ENCODE measurements at regions not wholly inside any gene's neighbourhood (a gene's known extent, or its start where the extent isn't known, plus 50 kb on each side); places are given as distances from the start of the nearest gene placed in this dataset.

DNA sequence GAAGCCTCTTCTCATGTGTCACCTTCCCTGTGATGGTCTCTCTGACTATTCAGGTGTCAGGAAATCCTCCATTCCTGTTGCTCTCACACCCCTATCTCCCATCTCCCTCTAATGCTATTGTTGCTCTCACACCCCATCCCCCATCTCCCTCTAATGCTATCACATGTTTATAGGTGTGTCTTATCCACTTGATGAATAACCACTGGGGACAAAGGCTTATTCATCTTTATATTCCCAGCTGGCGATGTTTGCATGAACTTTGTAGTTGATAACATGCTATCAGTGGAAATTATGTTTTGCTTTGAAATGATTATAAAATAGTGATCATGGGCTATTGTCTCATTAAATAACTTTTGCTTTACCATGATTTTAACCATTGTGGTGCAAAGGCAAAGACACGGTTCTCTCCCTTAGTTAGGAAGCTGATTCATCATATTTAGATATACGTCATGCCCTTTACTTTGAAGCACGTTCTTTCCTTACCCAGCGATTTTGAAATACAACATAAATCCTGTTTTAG is 220.5 kb downstream of the PMAIP1 start:
- CTCF ChIA-PET (ENCODE audit: partially characterized antibody): interaction anchor here (0.6 to 1.2 kb wide), 4 partner anchors 16 to 690 kb away, joined by 3 read pairs; no protein-coding TSS in a partner anchor
- Histone ChIP-seq H3K4me1 (replicated peaks in 1 of 4; ENCODE audit: control insufficient read depth in 3 of 4, insufficient read depth in 4 of 4, low read length in 3 of 4) (peaks cover 0 to 2% (median 0%) of the 10 kb centered on the region in 4 experiments; a peak in 2 of 7 replicates), H3K9ac (replicated peaks in 1 of 4; ENCODE audit: extremely low read depth in 1 of 4, low read depth in 3 of 4, low read length in 3 of 4) (no peak overlapping the region), H3K14ac (ENCODE audit: insufficient read length) (no peak overlapping the region), H4K5ac (ENCODE audit: insufficient read length, low read depth, low read length) (no peak overlapping the region), H4K91ac (replicated peaks; ENCODE audit: insufficient read length, low read length) (no peak overlapping the region), H3K79me2 (ENCODE audit: control insufficient read depth in 1 of 2, insufficient read depth in 2 of 2, low read length in 2 of 2) (no peaks in the 10 kb centered on the region), H2BK20ac (ENCODE audit: low read length) (no peak overlapping the region), H2BK120ac (replicated peaks; ENCODE audit: low read depth, low read length) (no peak overlapping the region), H3K56ac (replicated peaks; ENCODE audit: insufficient read length, low read depth, low read length) (no peak overlapping the region), H3K23me2 (ENCODE audit: low read depth, low read length) (no peaks in the 10 kb centered on the region; the same call in 1 of the 2 replicates), H2BK5ac (ENCODE audit: low read depth, low read length) (no peak overlapping the region), H3K27ac (ENCODE audit: low read depth, low read length) (no peak overlapping the region), H4K20me1 (replicated peaks in 1 of 2; ENCODE audit: control insufficient read depth in 1 of 2, insufficient read depth in 2 of 2, low read length in 2 of 2) (no peaks in the 10 kb centered on the region), H3K18ac (ENCODE audit: extremely low read depth, low read length) (no peak overlapping the region), H2AFZ (ENCODE audit: low read length) (no peak overlapping the region), H2BK12ac (ENCODE audit: low read depth, low read length) (no peak overlapping the region), H3K4me2 (ENCODE audit: insufficient read depth in 1 of 2, low read depth in 2 of 2, low read length in 2 of 2) (no peak overlapping the region), H2AK5ac (ENCODE audit: low read depth, low read length) (no peak overlapping the region), H3K4me3 (ENCODE audit: extremely low read depth in 1 of 4, insufficient read depth in 2 of 4, low read depth in 3 of 4, low read length in 4 of 4) (no peak overlapping the region), H2BK15ac (ENCODE audit: low read length) (no peak overlapping the region), H3K23ac (ENCODE audit: insufficient read length) (no peak overlapping the region), H3K36me3 (ENCODE audit: control insufficient read depth in 2 of 4, insufficient read depth in 4 of 4, low read length in 3 of 4) (no peaks in the 10 kb centered on the region), H4K8ac (ENCODE audit: extremely low read depth, insufficient read depth, low read length) (no peak overlapping the region), H3K9me3 (ENCODE audit: insufficient read depth in 2 of 2, low read depth in 1 of 2, low read length in 1 of 2) (no peaks in the 10 kb centered on the region), H3K27me3 (replicated peaks in 1 of 4; ENCODE audit: control insufficient read depth in 3 of 4, extremely low read depth in 1 of 4, insufficient read depth in 3 of 4, low read length in 3 of 4) (no peaks in the 10 kb centered on the region), H3K79me1 (ENCODE audit: low read depth, low read length) (no peaks in the 10 kb centered on the region), H3K4ac (replicated peaks; ENCODE audit: insufficient read length, low read depth, low read length) (no peak overlapping the region)
- POLR2A ChIA-PET (ENCODE audit: partially characterized antibody): no interaction called here
- FAIRE-seq (no peak), DNase-seq (ENCODE audit: low read depth in 1 of 2, low spot score in 2 of 2) (no peak)
- 86% methylated on average over 5 of the region's 5 CpGs; no CpG with 5 or more reads in 1 of the 2 experiments for WGBS, 2 experiments (ENCODE audit: extremely low coverage in 1 of 2, insufficient coverage in 1 of 2, insufficient read length in 1 of 2, insufficient replicate concordance in 2 of 2, low coverage in 1 of 2, low lambda C conversion rate in 2 of 2, missing lambda C conversion rate in 1 of 2)
- TF ChIP-seq SIN3A (conservative IDR thresholded peaks at IDR 0.05 in 1 of 2, IDR thresholded peaks at IDR 0.05 in 1 of 2; ENCODE audit: low read depth in 1 of 2, low read length in 2 of 2): no peak
- TF ChIP-seq RXRA (IDR thresholded peaks at IDR 0.05; ENCODE audit: insufficient read depth, low read depth, low read length): no peak
- TF ChIP-seq PHF8 (conservative IDR thresholded peaks at IDR 0.05; ENCODE audit: low read depth, low read length): no peak
- TF ChIP-seq, protein P1, sequence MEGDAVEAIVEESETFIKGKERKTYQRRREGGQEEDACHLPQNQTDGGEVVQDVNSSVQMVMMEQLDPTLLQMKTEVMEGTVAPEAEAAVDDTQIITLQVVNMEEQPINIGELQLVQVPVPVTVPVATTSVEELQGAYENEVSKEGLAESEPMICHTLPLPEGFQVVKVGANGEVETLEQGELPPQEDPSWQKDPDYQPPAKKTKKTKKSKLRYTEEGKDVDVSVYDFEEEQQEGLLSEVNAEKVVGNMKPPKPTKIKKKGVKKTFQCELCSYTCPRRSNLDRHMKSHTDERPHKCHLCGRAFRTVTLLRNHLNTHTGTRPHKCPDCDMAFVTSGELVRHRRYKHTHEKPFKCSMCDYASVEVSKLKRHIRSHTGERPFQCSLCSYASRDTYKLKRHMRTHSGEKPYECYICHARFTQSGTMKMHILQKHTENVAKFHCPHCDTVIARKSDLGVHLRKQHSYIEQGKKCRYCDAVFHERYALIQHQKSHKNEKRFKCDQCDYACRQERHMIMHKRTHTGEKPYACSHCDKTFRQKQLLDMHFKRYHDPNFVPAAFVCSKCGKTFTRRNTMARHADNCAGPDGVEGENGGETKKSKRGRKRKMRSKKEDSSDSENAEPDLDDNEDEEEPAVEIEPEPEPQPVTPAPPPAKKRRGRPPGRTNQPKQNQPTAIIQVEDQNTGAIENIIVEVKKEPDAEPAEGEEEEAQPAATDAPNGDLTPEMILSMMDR (IDR thresholded peaks at IDR 0.05; ENCODE audit: control extremely low read depth in 1 of 3, insufficient read depth in 1 of 3, low read depth in 1 of 3, low read length in 3 of 3): no peak
- no peak for TF ChIP-seq POLR2AphosphoS5 (IDR thresholded peaks at IDR 0.05; ENCODE audit: low read depth, low read length)
- no peak for TF ChIP-seq RBBP5 (IDR thresholded peaks at IDR 0.05; ENCODE audit: borderline replicate concordance, low read depth, low read length)
- no peak for TF ChIP-seq EGR1 (IDR thresholded peaks at IDR 0.05; ENCODE audit: borderline replicate concordance, low read depth, low read length)
- TF ChIP-seq RAD21 (IDR thresholded peaks at IDR 0.05 in 1 of 2, conservative IDR thresholded peaks at IDR 0.05 in 1 of 2; ENCODE audit: low read depth in 2 of 2, low read length in 2 of 2): no peak
- TF ChIP-seq MAFK (IDR thresholded peaks at IDR 0.05; ENCODE audit: low read depth, low read length): no peak
- TF ChIP-seq CBX5 (IDR thresholded peaks at IDR 0.05; ENCODE audit: low read depth, low read length): no peak
- TF ChIP-seq TBP (IDR thresholded peaks at IDR 0.05; ENCODE audit: low read depth, low read length): no peak

Measured in H1 (cell line).